ENCODE measurements at regions not wholly inside any gene's neighbourhood (a gene's known extent, or its start where the extent isn't known, plus 50 kb on each side); places are given as distances from the start of the nearest gene placed in this dataset.
A peak's percentile ranks its signal among the peaks of the same experiment; 100 is the strongest.

DNA sequence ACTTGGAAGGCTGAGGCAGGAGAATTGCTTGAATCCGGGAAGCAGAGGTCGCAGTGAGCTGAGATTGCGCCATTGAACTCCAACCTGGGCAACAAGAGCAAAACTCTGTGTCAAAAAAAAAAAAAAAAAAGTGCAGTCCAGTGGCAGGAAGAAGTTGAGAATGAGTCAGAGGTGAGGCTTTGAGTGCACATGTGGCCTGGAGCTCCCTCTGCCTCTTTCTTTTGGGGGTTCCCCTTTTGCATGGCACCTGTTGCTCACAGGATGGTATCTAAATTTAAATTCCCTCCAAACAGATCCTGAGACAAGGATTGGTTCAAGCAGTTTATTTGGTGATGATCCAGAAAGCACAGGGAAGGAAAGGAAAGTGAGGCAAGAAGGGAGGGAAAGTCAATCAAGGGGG lies 151.4 kb upstream of the STX18 start:
- DNase-seq (ENCODE audit: low spot score): no peak

GRCh38 chr4:4690854-4691253 lies 149.0 kb upstream of the STX18 start:
- DNase-seq (ENCODE audit: low spot score): no peak

- DNase-seq (ENCODE audit: low spot score): no peak
Measured at GRCh38 chr4:4689694-4690440, 148.0 kb upstream of the STX18 start.

- DNase-seq (ENCODE audit: low spot score): no peak
Measured at GRCh38 chr4:4687935-4688727, 146.3 kb upstream of the STX18 start.

DNA sequence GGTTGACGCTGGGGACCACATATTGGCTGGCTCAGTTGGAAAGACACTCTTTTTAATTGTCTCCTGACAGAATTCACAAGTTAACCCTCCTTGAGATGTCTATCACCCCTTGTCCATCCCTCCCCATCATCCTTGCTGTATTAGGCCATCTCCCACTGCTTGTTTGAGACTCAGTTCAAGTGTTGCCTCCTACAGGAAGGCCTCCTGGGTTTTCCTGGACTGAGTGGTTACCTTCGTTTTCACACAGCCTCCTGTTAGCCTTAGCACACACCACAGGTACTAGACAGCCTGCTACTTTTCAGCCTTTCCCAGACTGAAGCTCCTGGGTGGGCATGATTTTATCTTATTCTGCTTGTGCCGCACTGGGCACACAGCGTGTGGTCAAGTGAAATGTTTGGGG lies 145.3 kb upstream of the STX18 start:
- no peak for DNase-seq (ENCODE audit: low spot score)

DNA sequence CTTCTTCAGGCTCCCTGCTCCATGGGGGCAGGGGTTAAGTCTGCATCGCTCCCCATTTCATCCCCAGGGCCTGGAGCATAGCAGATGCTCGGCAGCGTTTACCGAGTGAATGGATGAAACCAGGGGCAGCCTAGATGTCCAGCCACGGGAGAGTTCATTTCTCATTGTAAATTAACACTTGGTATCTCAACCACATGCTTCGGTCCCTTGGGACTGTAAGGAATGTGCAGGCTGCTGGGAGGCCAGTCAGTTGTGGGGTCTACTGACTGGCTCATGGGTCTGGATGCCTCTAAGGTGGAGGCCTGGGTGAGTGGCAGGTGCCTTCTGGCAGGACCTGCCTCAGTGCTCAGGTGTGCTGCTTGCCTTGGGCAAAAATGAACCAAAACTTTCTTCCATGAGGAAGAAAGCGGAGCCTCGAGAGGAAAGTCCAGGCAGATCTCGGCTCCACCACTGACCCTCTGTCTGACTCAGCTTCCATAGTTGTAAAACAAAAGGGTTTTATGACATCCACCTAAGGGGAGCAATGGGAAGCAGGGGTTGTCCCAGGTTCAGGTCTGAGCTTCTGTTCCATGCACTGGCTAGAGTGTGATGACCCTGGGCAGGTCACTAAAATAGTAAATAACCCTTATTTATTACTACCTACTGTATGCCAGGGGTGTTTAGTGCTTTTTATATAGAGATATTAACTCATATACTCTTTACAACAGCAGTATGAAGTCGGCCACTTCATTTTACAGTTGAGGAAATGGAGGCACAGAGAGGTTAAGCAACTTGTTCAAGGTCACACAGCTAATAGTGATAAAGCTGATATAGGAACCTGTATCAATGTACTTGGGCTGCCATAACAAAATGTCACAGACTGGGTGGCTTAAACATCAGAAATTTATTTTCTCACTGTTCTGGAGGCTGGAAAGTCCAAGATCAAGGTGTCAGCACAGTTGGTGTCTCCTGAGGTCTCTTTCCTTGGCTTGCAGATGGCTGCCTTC lies 144.3 kb upstream of the STX18 start:
- no peak for DNase-seq (ENCODE audit: low spot score)

GRCh38 chr4:4681653-4682052 lies 139.8 kb upstream of the STX18 start:
- no peak for DNase-seq (ENCODE audit: low spot score)

GRCh38 chr4:4680758-4681157 lies 138.9 kb upstream of the STX18 start:
- DNase-seq (ENCODE audit: low spot score): no peak

- DNase-seq (ENCODE audit: low spot score): no peak
Measured at GRCh38 chr4:4680243-4680642, 138.4 kb upstream of the STX18 start.

- peak; percentile 45 for DNase-seq (ENCODE audit: low spot score)
Measured at GRCh38 chr4:4677556-4678522, 136.0 kb upstream of the STX18 start.

GRCh38 chr4:4675641-4676040 lies 133.8 kb upstream of the STX18 start:
- peak; percentile 65 for DNase-seq (ENCODE audit: low spot score)

- DNase-seq (ENCODE audit: low spot score): no peak
Measured at GRCh38 chr4:4675051-4675581, 133.3 kb upstream of the STX18 start.

- no peak for DNase-seq (ENCODE audit: low spot score)
Measured at GRCh38 chr4:4673070-4673469, 131.2 kb upstream of the STX18 start.

- DNase-seq (ENCODE audit: low spot score): no peak
Measured at GRCh38 chr4:4672402-4672801, 130.6 kb upstream of the STX18 start.

- no peak for DNase-seq (ENCODE audit: low spot score)
Measured at GRCh38 chr4:4671774-4672349, 130.0 kb upstream of the STX18 start.

DNA sequence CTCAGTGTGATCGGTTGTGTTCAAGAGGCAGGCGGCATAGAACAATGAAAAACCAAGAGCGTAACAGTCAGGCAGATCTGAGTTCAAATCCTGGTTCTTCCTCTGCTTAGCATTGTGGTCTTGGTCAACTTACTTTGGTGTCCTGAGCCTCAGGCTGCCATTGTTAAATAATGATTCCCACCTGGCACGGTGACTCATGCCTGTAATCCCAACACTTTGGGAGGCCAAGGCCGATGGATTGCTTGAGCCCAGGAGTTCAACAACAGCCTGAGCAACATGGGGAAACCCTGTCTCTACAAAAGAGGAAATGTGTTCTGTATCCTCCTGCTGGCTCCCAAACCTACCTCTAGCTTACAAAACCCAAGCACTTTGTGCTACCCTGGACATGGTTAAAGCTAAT lies 129.0 kb upstream of the STX18 start:
- no peak for DNase-seq (ENCODE audit: low spot score)

DNA sequence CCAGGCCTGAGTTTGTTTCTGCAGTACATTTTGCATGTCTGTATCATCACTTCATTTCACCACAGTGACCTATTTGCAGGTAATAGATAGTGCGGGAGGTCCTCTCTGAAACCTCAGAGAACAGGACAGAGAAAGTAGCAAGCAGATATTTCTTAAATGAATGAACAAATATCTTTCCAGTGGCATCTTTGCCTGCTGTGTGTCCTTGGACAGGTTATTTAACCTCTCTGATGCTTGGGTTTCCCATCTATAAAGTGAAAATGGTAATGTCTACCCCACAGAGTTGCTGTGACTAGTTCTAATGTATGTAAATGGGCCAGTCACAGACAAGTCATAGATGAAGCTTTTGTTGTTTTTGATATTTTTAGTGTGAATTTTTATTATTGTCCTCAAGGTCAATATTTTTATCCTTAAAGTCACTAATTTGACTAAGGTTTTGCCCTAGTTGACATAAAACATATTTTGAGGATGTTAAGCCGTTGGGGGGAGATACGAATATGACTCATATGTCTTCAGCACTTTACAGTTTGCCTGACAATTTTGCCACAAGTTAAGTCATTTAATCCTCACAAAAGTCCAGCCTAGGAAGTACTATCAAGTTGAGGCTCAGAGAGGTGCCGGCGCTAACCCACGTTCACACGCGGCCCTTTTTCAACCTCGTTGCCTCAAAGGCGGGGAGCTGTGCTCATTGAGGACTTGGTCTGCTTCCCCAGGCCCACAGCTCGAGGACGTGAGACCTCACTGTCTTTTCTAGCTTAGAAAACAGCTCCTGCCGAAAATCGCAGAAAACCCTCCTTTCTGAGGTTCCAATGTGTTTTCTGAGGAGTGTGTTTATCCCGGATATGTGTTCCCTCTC lies 126.7 kb upstream of the STX18 start:
- DNase-seq (ENCODE audit: low spot score): no peak

- DNase-seq (ENCODE audit: low spot score): no peak
Measured at GRCh38 chr4:4667622-4668081, 125.8 kb upstream of the STX18 start.

Measured in putamen (tissue), 1 donor.